Loucy (cell line): ENCODE measurements at regions not wholly inside any gene's neighbourhood (a gene's known extent, or its start where the extent isn't known, plus 50 kb on each side); places are given as distances from the start of the nearest gene placed in this dataset.

ENCODE experiments used
- H2AFZ ChIP-seq: fragments of 200-600 bp; sonication (generic); 2 replicates; pipeline ENCODE4 v1.6.0; 2016; ENCODE audit warnings: antibody characterized with exemption, mild to moderate bottlenecking, low read length, moderate library complexity
- H3F3A ChIP-seq: fragments of 200-600 bp; 2 replicates; pipeline ENCODE4 v1.6.0; 2016; ENCODE audit warnings: antibody characterized with exemption, low read depth, mild to moderate bottlenecking
- H3K27me3 ChIP-seq: fragments of 200-600 bp; sonication (generic); 2 replicates; pipeline ENCODE4 v1.6.1; 2014; ENCODE audit warnings: low read length, mild to moderate bottlenecking; ENCODE audit not compliant: insufficient read depth, poor library complexity, severe bottlenecking
- H3K36me3 ChIP-seq: fragments of 200-600 bp; sonication (generic); 2 replicates; pipeline ENCODE4 v1.6.1; 2016; ENCODE audit warnings: low read length; ENCODE audit not compliant: insufficient read depth
- H3K4me1 ChIP-seq: fragments of 200-600 bp; sonication (generic); 2 replicates; pipeline ENCODE4 v1.5.1; 2014; ENCODE audit warnings: low read length, mild to moderate bottlenecking; ENCODE audit not compliant: insufficient read depth, poor library complexity, severe bottlenecking
- H3K4me2 ChIP-seq: fragments of 200-600 bp; sonication (generic); 2 replicates; pipeline ENCODE4 v1.6.0; 2014; ENCODE audit warnings: antibody characterized with exemption, low read length, low read depth, mild to moderate bottlenecking; ENCODE audit not compliant: poor library complexity, severe bottlenecking
- H3K4me3 ChIP-seq: fragments of 200-600 bp; sonication (generic); 2 replicates; pipeline ENCODE4 v1.5.1; 2014; ENCODE audit warnings: low read length, mild to moderate bottlenecking, mixed read lengths; ENCODE audit not compliant: poor library complexity, severe bottlenecking
- H3K79me2 ChIP-seq: fragments of 200-600 bp; sonication (generic); 2 replicates; pipeline ENCODE4 v1.6.1; 2014; ENCODE audit warnings: low read length; ENCODE audit not compliant: insufficient read depth
- H3K9ac ChIP-seq: fragments of 200-600 bp; sonication (generic); 2 replicates; pipeline ENCODE4 v1.6.0; 2014; ENCODE audit warnings: mild to moderate bottlenecking, low read depth, low read length, moderate library complexity; ENCODE audit not compliant: poor library complexity, severe bottlenecking
- H3K9me2 ChIP-seq: fragments of 200-600 bp; sonication (generic); replicated peaks from 2 replicates; pipeline ENCODE4 v1.6.1; 2016; ENCODE audit warnings: low read depth, low read length, mixed read lengths
- H3K9me3 ChIP-seq: fragments of 200-600 bp; sonication (generic); 2 replicates; pipeline ENCODE4 v1.6.1; 2014; ENCODE audit warnings: mild to moderate bottlenecking, antibody characterized with exemption, low read length, low read depth; ENCODE audit not compliant: insufficient read depth
- H4K20me1 ChIP-seq: fragments of 200-600 bp; sonication (generic); 2 replicates; pipeline ENCODE4 v1.6.0; 2014; ENCODE audit warnings: antibody characterized with exemption, low read length, mild to moderate bottlenecking; ENCODE audit not compliant: insufficient read depth, poor library complexity, severe bottlenecking
- EZH2phosphoT487 ChIP-seq: fragments of 200-600 bp; IDR thresholded peaks from 2 replicates; pipeline ENCODE4 v1.6.1; 2018; ENCODE audit warnings: antibody characterized with exemption, mild to moderate bottlenecking, moderate library complexity, borderline replicate concordance
- TF ChIP-seq, protein P1 (sequence below): fragments of 200-600 bp; sonication (generic); conservative IDR thresholded peaks from 2 replicates; pipeline ENCODE4 v1.5.1; 2014; ENCODE audit warnings: mild to moderate bottlenecking, antibody characterized with exemption, low read length

DNA sequence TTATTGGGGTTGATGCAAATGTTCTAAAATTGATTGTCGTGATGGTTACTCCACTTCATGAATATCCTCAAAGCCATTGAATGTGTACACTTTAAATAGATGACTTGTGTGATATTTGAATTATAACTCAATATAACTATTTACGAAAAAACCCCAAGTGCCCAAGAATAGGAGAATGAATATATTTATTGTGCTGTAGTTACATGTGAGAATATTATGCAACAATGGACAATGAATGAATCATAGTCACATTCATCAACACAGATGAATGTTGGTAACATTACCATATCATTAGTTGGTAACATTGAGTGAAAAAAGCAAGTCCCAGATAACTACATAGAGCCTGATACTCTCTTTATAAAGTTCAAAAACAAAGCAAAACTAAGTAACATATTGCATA lies 127.8 kb upstream of the UBL3 start:
- Histone ChIP-seq H3K36me3 (no peaks in the 10 kb centered on the region), H3K9me2 (no peaks in the 10 kb centered on the region), H2AFZ (no peak overlapping the region), H3K27me3 (no peaks in the 10 kb centered on the region), H3K4me2 (no peak overlapping the region), H3K9ac (no peak overlapping the region), H3K9me3 (0 out of 2 replicates have a peak, but pooled peaks cover 6% of the 10 kb centered on the region), H3K79me2 (no peaks in the 10 kb centered on the region), H3K4me3 (no peak overlapping the region), H4K20me1 (no peaks in the 10 kb centered on the region), H3K4me1 (no peaks in the 10 kb centered on the region), H3F3A (no peaks in the 10 kb centered on the region)
- TF ChIP-seq, protein P1, sequence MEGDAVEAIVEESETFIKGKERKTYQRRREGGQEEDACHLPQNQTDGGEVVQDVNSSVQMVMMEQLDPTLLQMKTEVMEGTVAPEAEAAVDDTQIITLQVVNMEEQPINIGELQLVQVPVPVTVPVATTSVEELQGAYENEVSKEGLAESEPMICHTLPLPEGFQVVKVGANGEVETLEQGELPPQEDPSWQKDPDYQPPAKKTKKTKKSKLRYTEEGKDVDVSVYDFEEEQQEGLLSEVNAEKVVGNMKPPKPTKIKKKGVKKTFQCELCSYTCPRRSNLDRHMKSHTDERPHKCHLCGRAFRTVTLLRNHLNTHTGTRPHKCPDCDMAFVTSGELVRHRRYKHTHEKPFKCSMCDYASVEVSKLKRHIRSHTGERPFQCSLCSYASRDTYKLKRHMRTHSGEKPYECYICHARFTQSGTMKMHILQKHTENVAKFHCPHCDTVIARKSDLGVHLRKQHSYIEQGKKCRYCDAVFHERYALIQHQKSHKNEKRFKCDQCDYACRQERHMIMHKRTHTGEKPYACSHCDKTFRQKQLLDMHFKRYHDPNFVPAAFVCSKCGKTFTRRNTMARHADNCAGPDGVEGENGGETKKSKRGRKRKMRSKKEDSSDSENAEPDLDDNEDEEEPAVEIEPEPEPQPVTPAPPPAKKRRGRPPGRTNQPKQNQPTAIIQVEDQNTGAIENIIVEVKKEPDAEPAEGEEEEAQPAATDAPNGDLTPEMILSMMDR, result no peak
- TF ChIP-seq EZH2phosphoT487, result no peak

DNA sequence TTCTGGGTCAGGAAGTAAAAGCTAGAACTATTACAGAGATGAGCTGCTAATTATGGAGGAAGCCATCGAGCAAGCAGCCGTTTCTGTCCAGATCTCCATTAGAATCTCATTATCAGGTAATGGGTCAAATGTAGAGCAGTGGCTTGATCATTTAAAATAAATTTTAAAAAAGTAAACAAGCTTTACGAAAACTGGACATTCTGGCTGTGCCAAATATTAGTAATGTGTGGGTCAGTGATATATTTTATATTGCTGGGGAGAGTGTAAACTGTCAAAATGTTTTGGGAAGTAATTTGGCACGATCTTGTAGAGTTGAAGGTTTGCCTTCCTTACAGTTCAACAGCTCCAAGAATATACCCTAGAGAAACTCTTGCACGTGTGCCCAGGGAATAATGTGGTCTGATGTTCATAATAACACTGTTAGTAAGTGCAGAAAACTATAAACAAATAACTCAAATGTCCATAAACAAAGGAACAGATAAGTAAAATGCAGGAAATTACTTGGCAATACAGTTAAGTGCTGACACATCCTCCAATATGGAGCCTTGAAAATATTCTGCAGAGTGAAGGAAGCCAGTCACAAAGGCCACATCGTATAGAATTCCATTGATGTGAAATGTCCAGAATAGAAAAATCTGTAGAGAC lies 127.2 kb upstream of the UBL3 start:
- H3K4me3 ChIP-seq, result no peak overlapping the region
- no peak overlapping the region for H3K9ac ChIP-seq
- 0 out of 2 replicates have a peak, but pooled peaks cover 6% of the 10 kb centered on the region for H3K9me3 ChIP-seq
- no peaks in the 10 kb centered on the region for H3K36me3 ChIP-seq
- TF ChIP-seq EZH2phosphoT487, result no peak
- TF ChIP-seq, protein P1, result no peak
- no peaks in the 10 kb centered on the region for H3K4me1 ChIP-seq
- no peaks in the 10 kb centered on the region for H3K9me2 ChIP-seq
- peak overlapping the region; percentile 23; the same call in 1 of the 2 replicates for H2AFZ ChIP-seq
- no peaks in the 10 kb centered on the region for H3K79me2 ChIP-seq
- H3K27me3 ChIP-seq, result no peaks in the 10 kb centered on the region
- H3K4me2 ChIP-seq, result no peak overlapping the region
- no peaks in the 10 kb centered on the region for H4K20me1 ChIP-seq
- H3F3A ChIP-seq, result no peaks in the 10 kb centered on the region

DNA sequence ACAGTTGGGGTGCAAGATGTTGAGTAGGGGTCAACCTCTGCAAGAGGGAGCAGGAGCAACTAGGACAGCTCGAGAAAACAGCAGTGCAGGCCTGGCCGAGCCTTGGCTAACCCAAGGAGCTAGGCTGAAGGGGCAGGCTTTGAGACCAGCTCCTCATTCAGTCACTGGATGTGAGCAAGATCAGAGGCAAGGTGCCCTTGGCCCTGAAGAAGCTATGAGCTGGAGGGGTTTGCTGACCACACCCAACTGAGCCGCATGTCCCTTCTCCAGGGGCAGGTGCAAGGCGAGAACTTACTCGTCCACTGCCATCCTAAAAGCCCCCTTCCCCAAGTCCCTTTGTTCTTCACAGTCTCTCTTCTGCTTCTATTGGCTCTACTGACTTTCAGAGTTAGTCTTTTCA lies 126.1 kb upstream of the UBL3 start:
- Histone ChIP-seq H3K9me2 (no peaks in the 10 kb centered on the region), H3K9ac (no peak overlapping the region), H3K4me2 (no peak overlapping the region), H3K9me3 (0 out of 2 replicates have a peak, but pooled peaks cover 2% of the 10 kb centered on the region), H3F3A (no peaks in the 10 kb centered on the region), H3K4me1 (no peaks in the 10 kb centered on the region), H3K79me2 (no peaks in the 10 kb centered on the region), H3K4me3 (no peak overlapping the region), H2AFZ (no peak overlapping the region), H4K20me1 (no peaks in the 10 kb centered on the region), H3K36me3 (no peaks in the 10 kb centered on the region), H3K27me3 (no peaks in the 10 kb centered on the region)
- no peak for TF ChIP-seq EZH2phosphoT487
- TF ChIP-seq, protein P1, result no peak
